RWPE1 (cell line): ENCODE measurements at regions not wholly inside any gene's neighbourhood (a gene's known extent, or its start where the extent isn't known, plus 50 kb on each side); places are given as distances from the start of the nearest gene placed in this dataset.
"Not testable (repeated sequence)": the region's sequence is repeated elsewhere in the genome, so short reads cannot be mapped to it uniquely, and the experiment has no call there.

ENCODE experiments used
- CTCF ChIA-PET: fragments of 350-600 bp; sonication (Branson Sonifier 250); formaldehyde crosslinking; extraction: SDS; loops from one replicate; lab custom pipeline; 2021; lab: Yijun Ruan, JAX
- POLR2A ChIA-PET: fragments of 400-600 bp; formaldehyde crosslinking; extraction: SDS; loops from one replicate; lab custom pipeline; 2020; ENCODE audit warnings: antibody characterized with exemption; ENCODE audit not compliant: low non-redundant PET; lab: Yijun Ruan, JAX
- DNase-seq: peaks from one replicate; pipeline ENCODE4 v3.0.0; 2012; ENCODE audit warnings: low spot score
- H3K27ac ChIP-seq: fragments of 450-650 bp; 2 replicates; pipeline ENCODE4 v1.5.1; 2017
- TF ChIP-seq, protein P1 (sequence below): fragments of 450-650 bp; conservative IDR thresholded peaks from 2 replicates; pipeline ENCODE4 v1.5.1; 2017; ENCODE audit warnings: low read depth, mild to moderate bottlenecking

DNA sequence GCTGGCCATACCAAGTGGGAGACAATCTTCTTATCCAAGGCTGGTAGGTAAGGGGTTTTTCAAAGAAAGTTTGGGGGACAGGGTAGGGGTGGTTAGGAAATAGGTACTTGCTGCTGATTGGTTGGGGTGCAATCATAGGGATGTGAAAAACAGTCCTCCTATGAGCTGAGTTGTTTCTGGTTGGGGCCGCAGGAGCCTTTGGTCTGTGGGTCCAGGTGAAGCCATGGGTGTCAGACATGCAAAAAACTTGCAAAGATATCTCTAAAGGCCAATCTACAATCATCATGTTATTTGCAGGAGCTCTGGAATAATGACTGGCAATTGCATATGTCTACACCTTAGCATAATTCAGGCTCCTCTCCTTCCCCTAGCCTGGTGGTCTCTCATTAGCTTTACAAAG is 982.3 kb downstream of the DIPK2A start:
- H3K27ac ChIP-seq: no peak overlapping the region
- POLR2A ChIA-PET: no interaction called here
- CTCF ChIA-PET: no interaction called here
- TF ChIP-seq, protein P1, sequence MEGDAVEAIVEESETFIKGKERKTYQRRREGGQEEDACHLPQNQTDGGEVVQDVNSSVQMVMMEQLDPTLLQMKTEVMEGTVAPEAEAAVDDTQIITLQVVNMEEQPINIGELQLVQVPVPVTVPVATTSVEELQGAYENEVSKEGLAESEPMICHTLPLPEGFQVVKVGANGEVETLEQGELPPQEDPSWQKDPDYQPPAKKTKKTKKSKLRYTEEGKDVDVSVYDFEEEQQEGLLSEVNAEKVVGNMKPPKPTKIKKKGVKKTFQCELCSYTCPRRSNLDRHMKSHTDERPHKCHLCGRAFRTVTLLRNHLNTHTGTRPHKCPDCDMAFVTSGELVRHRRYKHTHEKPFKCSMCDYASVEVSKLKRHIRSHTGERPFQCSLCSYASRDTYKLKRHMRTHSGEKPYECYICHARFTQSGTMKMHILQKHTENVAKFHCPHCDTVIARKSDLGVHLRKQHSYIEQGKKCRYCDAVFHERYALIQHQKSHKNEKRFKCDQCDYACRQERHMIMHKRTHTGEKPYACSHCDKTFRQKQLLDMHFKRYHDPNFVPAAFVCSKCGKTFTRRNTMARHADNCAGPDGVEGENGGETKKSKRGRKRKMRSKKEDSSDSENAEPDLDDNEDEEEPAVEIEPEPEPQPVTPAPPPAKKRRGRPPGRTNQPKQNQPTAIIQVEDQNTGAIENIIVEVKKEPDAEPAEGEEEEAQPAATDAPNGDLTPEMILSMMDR: no peak
- DNase-seq: no peak

DNA sequence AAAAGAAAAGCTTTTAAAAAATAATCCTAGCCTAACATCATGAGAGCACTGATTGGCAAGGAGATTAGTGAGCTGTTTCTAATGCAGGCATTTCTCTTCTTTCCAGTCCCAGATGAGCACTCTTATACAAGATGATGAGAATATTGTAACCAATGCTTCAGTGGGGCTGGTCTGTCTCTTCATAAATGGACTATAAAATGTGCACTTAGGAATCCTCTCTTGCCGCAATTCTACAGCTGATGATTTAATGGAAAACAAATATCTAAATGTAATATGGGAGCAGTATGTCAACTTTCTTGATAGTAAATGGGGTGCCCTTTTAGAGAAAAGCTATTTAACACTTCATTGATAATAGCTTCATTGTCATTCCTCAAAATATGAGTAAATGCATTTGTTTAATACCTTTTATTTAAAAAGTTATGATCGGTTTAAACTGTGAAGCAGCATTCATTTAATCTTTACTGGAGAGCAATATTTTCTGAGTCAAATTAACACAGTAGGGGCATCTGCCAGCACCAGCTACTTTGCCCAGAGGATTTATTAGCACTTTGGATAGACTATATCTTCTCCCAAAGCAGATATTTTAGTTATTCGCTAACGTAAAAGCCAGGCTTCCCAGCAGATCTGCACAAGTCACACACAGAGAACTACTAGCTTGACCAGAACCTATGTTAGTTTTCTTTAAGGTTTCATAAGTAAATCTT is 985.9 kb downstream of the DIPK2A start:
- ChIA-PET POLR2A (no interaction called here), CTCF (interaction anchor here (0.6 to 0.7 kb wide), 2 partner anchors 29 to 194 kb away, joined by 3 read pairs; no protein-coding TSS in a partner anchor)
- TF ChIP-seq, protein P1: no peak
- H3K27ac ChIP-seq: no peak overlapping the region
- DNase-seq: no peak

DNA sequence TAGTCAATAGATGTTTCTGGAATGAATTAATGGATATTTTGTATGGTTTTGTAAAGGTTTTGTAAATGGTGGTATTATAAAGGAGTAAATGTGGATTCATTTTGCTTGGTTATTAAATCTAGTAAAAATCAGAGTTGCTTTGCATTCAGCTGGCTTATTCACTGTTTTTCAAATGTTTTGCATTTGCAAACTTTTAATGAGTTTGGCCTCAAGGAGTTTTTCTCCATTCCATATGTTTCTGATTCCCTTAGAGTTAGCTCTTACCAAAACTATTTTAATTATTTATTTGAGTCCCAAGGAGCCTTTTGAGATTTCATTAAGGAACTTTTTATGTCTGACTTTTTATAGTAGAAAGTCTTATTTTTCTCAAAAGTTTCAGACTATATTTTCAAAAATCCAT is 992.2 kb downstream of the DIPK2A start:
- no peak overlapping the region for H3K27ac ChIP-seq
- POLR2A ChIA-PET: no interaction called here
- CTCF ChIA-PET: no interaction called here

DNA sequence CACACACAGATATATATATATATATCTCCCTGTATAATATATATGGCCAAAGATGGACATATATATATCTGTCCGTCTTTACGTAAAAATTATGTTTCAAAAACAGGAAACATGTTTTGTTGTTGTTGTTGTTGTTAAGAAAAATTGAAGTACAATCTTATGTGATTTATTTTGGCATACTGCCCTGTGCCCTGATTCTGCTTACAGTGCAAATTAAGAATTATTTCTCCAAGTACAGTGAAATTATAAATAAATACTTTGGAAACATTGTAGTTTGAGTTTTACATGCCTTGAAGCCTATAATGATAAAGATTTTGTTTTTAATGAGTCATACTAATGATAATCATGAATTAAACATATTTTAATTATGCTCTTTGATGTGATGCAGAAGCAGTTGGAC is 994.9 kb downstream of the DIPK2A start:
- POLR2A ChIA-PET: no interaction called here
- H3K27ac ChIP-seq: no peak overlapping the region
- TF ChIP-seq, protein P1: no peak
- DNase-seq: no peak
- CTCF ChIA-PET: interaction anchor here (0.6 kb wide), 1 partner anchor 13 kb away, joined by 3 read pairs; no protein-coding TSS in a partner anchor

More for the DNA sequence above, 992.2 kb downstream of the DIPK2A start:
- no peak for DNase-seq
- TF ChIP-seq, protein P1: no peak

DNA sequence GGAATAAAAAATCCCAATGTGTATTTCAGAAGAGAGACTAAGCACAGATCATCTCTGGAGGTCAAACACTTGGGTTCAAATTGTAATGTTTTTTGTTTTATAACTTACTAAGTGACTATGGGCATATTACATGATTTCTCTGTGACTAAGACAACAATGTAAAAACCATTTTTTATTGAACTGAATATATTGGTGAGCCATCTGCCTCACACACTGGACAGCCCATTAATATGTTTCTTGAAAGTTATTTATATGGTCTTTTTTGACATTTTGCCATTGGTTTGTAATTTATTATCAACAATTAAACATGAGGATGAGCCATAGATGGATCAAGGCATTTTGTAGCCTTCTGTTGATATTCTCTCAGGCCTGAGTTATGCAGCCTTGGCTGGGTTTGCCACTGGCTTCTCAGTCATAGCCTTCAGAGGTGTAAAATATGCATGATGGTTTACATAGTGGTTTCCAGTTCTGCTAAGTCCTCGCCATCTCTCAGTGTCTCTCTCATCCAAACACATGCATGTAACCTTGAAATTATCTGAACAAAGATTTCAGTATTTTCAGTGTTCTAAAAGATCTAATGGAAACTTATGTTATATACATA is 997.2 kb downstream of the DIPK2A start:
- H3K27ac ChIP-seq: no peak overlapping the region
- ChIA-PET POLR2A (no interaction called here), CTCF (no interaction called here)
- DNase-seq: no peak
- TF ChIP-seq, protein P1: no peak

DNA sequence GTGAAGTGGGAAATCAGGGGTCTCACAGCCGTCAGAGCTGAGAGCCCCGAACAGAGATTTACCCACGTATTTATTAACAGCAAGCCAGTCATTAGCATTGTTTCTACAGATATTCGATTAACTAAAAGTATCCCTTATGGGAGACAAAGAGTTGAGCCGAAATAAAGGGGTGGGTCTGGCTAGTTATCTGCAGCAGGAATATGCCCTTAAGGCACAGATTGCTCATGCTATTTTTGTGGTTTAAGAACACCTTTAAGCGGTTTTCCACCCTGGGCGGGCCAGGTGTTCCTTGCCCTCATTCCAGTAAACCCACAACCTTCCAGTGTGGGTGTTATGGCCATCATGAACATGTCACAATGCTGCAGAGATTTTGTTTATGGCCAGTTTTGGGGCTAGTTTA is 1012.9 kb downstream of the DIPK2A start:
- H3K27ac ChIP-seq, POLR2A ChIA-PET, DNase-seq: not testable (repeated sequence)
- CTCF ChIA-PET: interaction anchor here (0.6 kb wide), 1 partner anchor 931 kb away, joined by 3 read pairs; no protein-coding TSS in a partner anchor

DNA sequence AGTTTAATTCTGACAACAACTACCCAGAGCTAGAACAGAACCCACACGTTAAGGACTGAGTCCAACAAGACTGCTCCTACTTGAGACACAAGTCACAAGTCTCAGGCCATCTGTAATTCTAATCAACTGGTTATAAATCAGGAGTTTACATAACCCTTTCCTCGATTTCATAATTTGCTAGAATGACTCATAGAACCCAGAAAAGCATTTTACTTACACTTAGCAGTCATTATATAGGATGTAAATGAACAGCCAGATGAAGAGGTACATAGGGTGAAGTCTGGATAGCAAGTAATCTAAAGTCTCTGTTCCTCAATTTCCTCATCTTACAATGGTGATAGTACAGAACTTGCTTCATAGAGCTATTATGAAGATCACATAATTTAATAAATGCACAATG is 1018.2 kb downstream of the DIPK2A start:
- POLR2A ChIA-PET: no interaction called here
- H3K27ac ChIP-seq: no peak overlapping the region
- CTCF ChIA-PET: interaction anchor here (0.6 kb wide), 1 partner anchor 53 kb away, joined by 6 read pairs; no protein-coding TSS in a partner anchor
- peak; percentile 1 for DNase-seq
- TF ChIP-seq, protein P1: no peak
